ENCODE measurements at regions not wholly inside any gene's neighbourhood (a gene's known extent, or its start where the extent isn't known, plus 50 kb on each side); places are given as distances from the start of the nearest gene placed in this dataset.

GRCh38 chr17:77822302-77823030 lies 136.0 kb upstream of the TNRC6C start:
- no peak for TF ChIP-seq TSHZ1 (tag by site-specific recombination; IDR thresholded peaks at IDR 0.05; ENCODE audit: borderline replicate concordance)
- TF ChIP-seq ZFP41 (tag by site-specific recombination; IDR thresholded peaks at IDR 0.05; ENCODE audit: borderline replicate concordance): no peak
- TF ChIP-seq EGR2 (tag by site-specific recombination; IDR thresholded peaks at IDR 0.05; ENCODE audit: low read depth): 0 out of 2 replicates have a peak, but pooled peaks have one; percentile 15
- no peak for TF ChIP-seq ZBTB11 (tag by site-specific recombination; conservative IDR thresholded peaks at IDR 0.05; ENCODE audit: low read depth)
- TF ChIP-seq, protein P1, sequence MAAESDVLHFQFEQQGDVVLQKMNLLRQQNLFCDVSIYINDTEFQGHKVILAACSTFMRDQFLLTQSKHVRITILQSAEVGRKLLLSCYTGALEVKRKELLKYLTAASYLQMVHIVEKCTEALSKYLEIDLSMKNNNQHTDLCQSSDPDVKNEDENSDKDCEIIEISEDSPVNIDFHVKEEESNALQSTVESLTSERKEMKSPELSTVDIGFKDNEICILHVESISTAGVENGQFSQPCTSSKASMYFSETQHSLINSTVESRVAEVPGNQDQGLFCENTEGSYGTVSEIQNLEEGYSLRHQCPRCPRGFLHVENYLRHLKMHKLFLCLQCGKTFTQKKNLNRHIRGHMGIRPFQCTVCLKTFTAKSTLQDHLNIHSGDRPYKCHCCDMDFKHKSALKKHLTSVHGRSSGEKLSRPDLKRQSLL (tag by site-specific recombination; IDR thresholded peaks at IDR 0.05): no peak
- no peak for TF ChIP-seq KLF16 (tag by site-specific recombination; IDR thresholded peaks at IDR 0.05)
- POLR2A ChIA-PET: no interaction called here

DNA sequence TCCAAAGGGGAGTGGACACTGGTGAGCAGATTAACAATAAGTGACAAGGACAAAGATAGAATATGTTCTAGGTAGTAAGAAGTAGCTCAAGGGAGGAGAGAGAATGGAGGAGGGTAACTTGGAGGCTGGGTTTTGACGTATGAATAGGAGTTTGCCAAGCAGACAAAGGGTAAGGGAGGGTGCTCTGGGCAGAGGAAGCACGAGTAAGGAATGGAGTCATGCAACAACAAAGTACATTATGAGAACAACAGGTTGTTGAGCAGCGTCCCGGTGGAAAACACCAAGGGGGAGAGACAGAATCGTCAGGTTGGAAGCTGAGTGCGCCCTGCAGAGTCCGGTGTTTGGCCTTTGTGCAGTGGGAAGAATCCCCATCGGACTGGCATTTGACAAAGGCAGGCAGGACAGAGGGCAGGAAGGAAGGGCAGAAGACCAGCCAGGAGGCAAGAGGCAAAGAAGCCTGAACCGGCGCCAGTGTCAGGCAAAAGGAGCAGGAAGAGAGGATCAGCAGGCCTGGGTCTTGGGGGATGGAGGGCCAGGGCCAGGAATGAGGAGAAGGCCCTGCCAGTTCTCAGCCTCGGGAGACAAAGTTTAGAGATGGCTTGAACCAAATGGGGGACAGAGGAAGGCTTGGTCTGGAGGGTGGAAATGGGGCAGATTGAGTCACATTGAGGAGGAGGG lies 134.3 kb upstream of the TNRC6C start:
- Histone ChIP-seq H3K9me3 (ENCODE audit: control insufficient read depth, insufficient read depth, low read depth, low read length) (no peaks in the 10 kb centered on the region), H3K4me3 (ENCODE audit: low read depth, low read length) (no peak overlapping the region), H3K27ac (ENCODE audit: extremely low read depth, low read depth, low read length) (no peak overlapping the region), H3K4me1 (ENCODE audit: control insufficient read depth, insufficient read depth, low read length) (0 out of 2 replicates have a peak, but pooled peaks cover 9% of the 10 kb centered on the region), H3K36me3 (ENCODE audit: control insufficient read depth in 2 of 2, insufficient read depth in 1 of 2, low read length in 2 of 2) (no peaks in the 10 kb centered on the region)
- CTCF ChIA-PET: interaction anchor here (1.2 kb wide), 1 partner anchor 52 kb away, joined by 4 read pairs; no protein-coding TSS in a partner anchor
- POLR2A ChIA-PET: interaction anchor here (1.0 kb wide), 1 partner anchor 134 kb away, joined by 3 read pairs; the partner anchor contains the start of gene TNRC6C
- TF ChIP-seq, protein P2, sequence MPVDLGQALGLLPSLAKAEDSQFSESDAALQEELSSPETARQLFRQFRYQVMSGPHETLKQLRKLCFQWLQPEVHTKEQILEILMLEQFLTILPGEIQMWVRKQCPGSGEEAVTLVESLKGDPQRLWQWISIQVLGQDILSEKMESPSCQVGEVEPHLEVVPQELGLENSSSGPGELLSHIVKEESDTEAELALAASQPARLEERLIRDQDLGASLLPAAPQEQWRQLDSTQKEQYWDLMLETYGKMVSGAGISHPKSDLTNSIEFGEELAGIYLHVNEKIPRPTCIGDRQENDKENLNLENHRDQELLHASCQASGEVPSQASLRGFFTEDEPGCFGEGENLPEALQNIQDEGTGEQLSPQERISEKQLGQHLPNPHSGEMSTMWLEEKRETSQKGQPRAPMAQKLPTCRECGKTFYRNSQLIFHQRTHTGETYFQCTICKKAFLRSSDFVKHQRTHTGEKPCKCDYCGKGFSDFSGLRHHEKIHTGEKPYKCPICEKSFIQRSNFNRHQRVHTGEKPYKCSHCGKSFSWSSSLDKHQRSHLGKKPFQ (tag by site-specific recombination; IDR thresholded peaks at IDR 0.05): no peak
- TF ChIP-seq, protein P3, sequence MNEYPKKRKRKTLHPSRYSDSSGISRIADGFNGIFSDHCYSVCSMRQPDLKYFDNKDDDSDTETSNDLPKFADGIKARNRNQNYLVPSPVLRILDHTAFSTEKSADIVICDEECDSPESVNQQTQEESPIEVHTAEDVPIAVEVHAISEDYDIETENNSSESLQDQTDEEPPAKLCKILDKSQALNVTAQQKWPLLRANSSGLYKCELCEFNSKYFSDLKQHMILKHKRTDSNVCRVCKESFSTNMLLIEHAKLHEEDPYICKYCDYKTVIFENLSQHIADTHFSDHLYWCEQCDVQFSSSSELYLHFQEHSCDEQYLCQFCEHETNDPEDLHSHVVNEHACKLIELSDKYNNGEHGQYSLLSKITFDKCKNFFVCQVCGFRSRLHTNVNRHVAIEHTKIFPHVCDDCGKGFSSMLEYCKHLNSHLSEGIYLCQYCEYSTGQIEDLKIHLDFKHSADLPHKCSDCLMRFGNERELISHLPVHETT (tag by site-specific recombination; IDR thresholded peaks at IDR 0.05): no peak
- no peak for TF ChIP-seq ZNF416 (tag by site-specific recombination; IDR thresholded peaks at IDR 0.05)
- TF ChIP-seq, protein P4, sequence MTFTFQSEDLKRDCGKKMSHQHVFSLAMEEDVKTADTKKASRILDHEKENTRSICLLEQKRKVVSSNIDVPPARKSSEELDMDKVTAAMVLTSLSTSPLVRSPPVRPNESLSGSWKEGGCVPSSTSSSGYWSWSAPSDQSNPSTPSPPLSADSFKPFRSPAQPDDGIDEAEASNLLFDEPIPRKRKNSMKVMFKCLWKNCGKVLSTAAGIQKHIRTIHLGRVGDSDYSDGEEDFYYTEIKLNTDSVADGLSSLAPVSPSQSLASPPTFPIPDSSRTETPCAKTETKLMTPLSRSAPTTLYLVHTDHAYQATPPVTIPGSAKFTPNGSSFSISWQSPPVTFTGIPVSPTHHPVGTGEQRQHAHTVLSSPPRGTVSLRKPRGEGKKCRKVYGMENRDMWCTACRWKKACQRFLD (tag by site-specific recombination; IDR thresholded peaks at IDR 0.05): no peak
- no peak for TF ChIP-seq ZEB2 (tag by site-specific recombination; IDR thresholded peaks at IDR 0.05)
- TF ChIP-seq ZNF302 (tag by site-specific recombination; IDR thresholded peaks at IDR 0.05; ENCODE audit: low read depth): no peak
- TF ChIP-seq SCRT2 (tag by site-specific recombination; IDR thresholded peaks at IDR 0.05): peak; percentile 84
- peak; percentile 97 for TF ChIP-seq ZFP3 (tag by site-specific recombination; IDR thresholded peaks at IDR 0.05; ENCODE audit: low read depth)
- no peak for TF ChIP-seq PATZ1 (tag by site-specific recombination; IDR thresholded peaks at IDR 0.05)
- no peak for TF ChIP-seq ZXDB (tag by site-specific recombination; IDR thresholded peaks at IDR 0.05)
- TF ChIP-seq ZNF335 (tag by site-specific recombination; conservative IDR thresholded peaks at IDR 0.05): no peak

More at GRCh38 chr17:77822302-77823030, 136.0 kb upstream of the TNRC6C start:
- CTCF ChIA-PET: interaction anchor here (0.8 kb wide), 1 partner anchor 317 kb away, joined by 6 read pairs; no protein-coding TSS in a partner anchor
- Histone ChIP-seq H3K36me3 (ENCODE audit: control insufficient read depth in 2 of 2, insufficient read depth in 1 of 2, low read length in 2 of 2) (no peaks in the 10 kb centered on the region), H3K9me3 (ENCODE audit: control insufficient read depth, insufficient read depth, low read depth, low read length) (no peaks in the 10 kb centered on the region), H3K27ac (ENCODE audit: extremely low read depth, low read depth, low read length) (no peak overlapping the region), H3K4me1 (ENCODE audit: control insufficient read depth, insufficient read depth, low read length) (0 out of 2 replicates have a peak, but pooled peaks cover 7% of the 10 kb centered on the region), H3K4me3 (ENCODE audit: low read depth, low read length) (no peak overlapping the region)
